K562 (cell line): ENCODE measurements at regions not wholly inside any gene's neighbourhood (a gene's known extent, or its start where the extent isn't known, plus 50 kb on each side); places are given as distances from the start of the nearest gene placed in this dataset.

Experiments used
- CTCF ChIP-seq, 3 experiments: IDR thresholded peaks in 2 of 3; conservative IDR thresholded peaks in 1 of 3; 2 replicates each; pipeline ENCODE4 v1.5.1; 2011 to 2012; ENCODE audit warnings: low read length in 3 of 3, mild to moderate bottlenecking in 3 of 3, control low read depth in 2 of 3, improper control_type of control experiment in 1 of 3, inconsistent platforms in 1 of 3, low read depth in 1 of 3, mixed read lengths in 1 of 3, moderate library complexity in 1 of 3; ENCODE audit not compliant: insufficient read depth in 2 of 3
- FOXK1 ChIP-seq: sonication (generic); formaldehyde crosslinking; IDR thresholded peaks from 2 replicates; pipeline ENCODE4 v1.8.0; 2022; ENCODE audit warnings: missing genetic modification reagents, mild to moderate bottlenecking, borderline replicate concordance
- MXI1 ChIP-seq: IDR thresholded peaks from 2 replicates; pipeline ENCODE4 v1.6.1; 2011; ENCODE audit warnings: low read depth, mild to moderate bottlenecking, improper control_type of control experiment, low read length
- PCBP2 ChIP-seq: fragments of 200-400 bp; formaldehyde crosslinking; IDR thresholded peaks from 2 replicates; pipeline ENCODE4 v1.6.1; 2018; ENCODE audit warnings: low read length, low read depth, mild to moderate bottlenecking, moderate library complexity; ENCODE audit not compliant: poor library complexity, severe bottlenecking
- POLR2A ChIP-seq: fragments of 450-650 bp; conservative IDR thresholded peaks from 2 replicates; pipeline ENCODE4 v1.6.1; 2016
- POLR2AphosphoS5 ChIP-seq: IDR thresholded peaks from 2 replicates; pipeline ENCODE4 v1.6.1; 2011; ENCODE audit warnings: mild to moderate bottlenecking, low read depth, low read length, moderate library complexity; ENCODE audit not compliant: control insufficient read depth, insufficient read depth
- PTBP1 ChIP-seq: fragments of 200-400 bp; formaldehyde crosslinking; IDR thresholded peaks from 2 replicates; pipeline ENCODE4 v1.6.1; 2017; ENCODE audit warnings: low read depth, low read length
- RAD51 ChIP-seq: fragments of 450-650 bp; IDR thresholded peaks from 2 replicates; pipeline ENCODE4 v1.7.1; 2016; ENCODE audit warnings: low read depth, mild to moderate bottlenecking, borderline replicate concordance
- RNF2 ChIP-seq: sonication (generic); IDR thresholded peaks from 2 replicates; pipeline ENCODE4 v1.6.1; 2016
- TEAD4 ChIP-seq, 2 experiments: sonication (generic) in 1 of 2; formaldehyde crosslinking in 1 of 2; IDR thresholded peaks; 2 replicates each; pipeline versions ENCODE4 v1.6.1 to v1.8.0; 2012 to 2022; ENCODE audit warnings: borderline replicate concordance in 1 of 2, inconsistent platforms in 1 of 2, low read length in 1 of 2, mild to moderate bottlenecking in 1 of 2, missing genetic modification reagents in 1 of 2
- ZNF511 ChIP-seq: sonication (generic); formaldehyde crosslinking; IDR thresholded peaks from 2 replicates; pipeline ENCODE4 v1.8.0; 2022; ENCODE audit warnings: mild to moderate bottlenecking, missing genetic modification reagents
- TF ChIP-seq, protein P1 (sequence below), 2 experiments: fragments of 450-650 bp in 1 of 2; sonication (generic) in 1 of 2; formaldehyde crosslinking in 1 of 2; IDR thresholded peaks in 1 of 2; conservative IDR thresholded peaks in 1 of 2; 2 replicates each; pipeline versions ENCODE4 v1.6.1 to v1.8.1; 2016 to 2023; ENCODE audit warnings: mild to moderate bottlenecking in 2 of 2, moderate library complexity in 2 of 2, inconsistent platforms in 1 of 2, missing genetic modification reagents in 1 of 2

DNA sequence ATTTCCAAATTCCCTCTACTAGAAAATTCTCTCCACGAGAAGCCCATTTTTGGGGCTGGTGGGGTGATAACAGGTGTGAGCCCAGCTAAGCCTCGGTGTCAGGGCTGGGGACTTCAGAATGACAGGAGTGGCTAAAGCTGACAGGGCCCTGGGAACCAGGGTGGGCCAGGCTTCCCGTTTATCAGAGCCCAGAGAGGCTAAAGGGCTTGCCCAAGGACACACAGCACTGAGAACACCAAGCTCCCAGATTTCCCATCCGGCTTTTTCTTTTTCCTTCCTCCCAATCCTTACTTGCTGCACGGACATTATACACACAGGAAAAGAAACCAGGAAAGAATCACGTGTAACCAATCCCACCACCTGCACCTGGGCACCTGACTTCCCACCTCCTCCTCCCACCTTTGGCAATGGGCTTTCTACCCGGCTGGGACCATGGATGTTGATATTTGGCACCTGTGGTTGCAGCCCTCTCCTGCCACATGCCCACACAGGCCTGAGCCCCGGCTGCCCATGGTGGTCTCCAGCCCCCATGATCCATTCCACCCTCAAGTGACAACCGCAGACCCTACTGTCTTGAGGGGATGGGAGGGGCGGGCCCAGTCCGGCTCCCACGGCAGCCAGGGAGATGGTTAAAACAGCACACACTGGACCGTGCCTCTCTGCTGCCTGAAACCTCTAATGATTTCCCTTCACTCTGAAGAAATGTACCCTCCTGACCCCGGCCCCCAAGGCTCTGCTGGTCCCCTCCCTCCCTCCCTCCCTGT lies 78.9 kb downstream of the ENGASE start:
- TF ChIP-seq, protein P1, sequence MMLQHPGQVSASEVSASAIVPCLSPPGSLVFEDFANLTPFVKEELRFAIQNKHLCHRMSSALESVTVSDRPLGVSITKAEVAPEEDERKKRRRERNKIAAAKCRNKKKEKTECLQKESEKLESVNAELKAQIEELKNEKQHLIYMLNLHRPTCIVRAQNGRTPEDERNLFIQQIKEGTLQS (IDR thresholded peaks at IDR 0.05): no peak
- TF ChIP-seq, protein P1 (CRISPR knock-in tag; conservative IDR thresholded peaks at IDR 0.05): no peak
- TF ChIP-seq PCBP2 (no peak), TEAD4 (IDR thresholded peaks at IDR 0.05; ENCODE audit: low read length) (no peak), TEAD4 (CRISPR knock-in tag; IDR thresholded peaks at IDR 0.05; ENCODE audit: borderline replicate concordance) (no peak), RAD51 (no peak), CTCF (IDR thresholded peaks at IDR 0.05 in 2 of 3, conservative IDR thresholded peaks at IDR 0.05 in 1 of 3; ENCODE audit: insufficient read depth in 2 of 3, low read depth in 1 of 3, low read length in 3 of 3) (no peak), MXI1 (no peak), POLR2A (no peak), FOXK1 (CRISPR knock-in tag) (no peak), PTBP1 (no peak), ZNF511 (CRISPR knock-in tag) (no peak), POLR2AphosphoS5 (no peak), RNF2 (no peak)
